ENCODE measurements at regions not wholly inside any gene's neighbourhood (a gene's known extent, or its start where the extent isn't known, plus 50 kb on each side); places are given as distances from the start of the nearest gene placed in this dataset.

- TF ChIP-seq CREB1 (IDR thresholded peaks at IDR 0.05; ENCODE audit: low read depth): no peak
- TF ChIP-seq REST (IDR thresholded peaks at IDR 0.05; ENCODE audit: low read depth): no peak
- no peak for TF ChIP-seq FOXM1 (IDR thresholded peaks at IDR 0.05; ENCODE audit: borderline replicate concordance, low read depth)
- no peak for TF ChIP-seq CEBPB (IDR thresholded peaks at IDR 0.05)
- TF ChIP-seq RAD21 (IDR thresholded peaks at IDR 0.05; ENCODE audit: low read depth): no peak
- TF ChIP-seq USF1 (IDR thresholded peaks at IDR 0.05): no peak
- no peak for TF ChIP-seq EP300 (IDR thresholded peaks at IDR 0.05; ENCODE audit: borderline replicate concordance)
- no peak for TF ChIP-seq MAX (IDR thresholded peaks at IDR 0.05)
- no peak for TF ChIP-seq TAF1 (IDR thresholded peaks at IDR 0.05; ENCODE audit: low read depth)
- no peak for TF ChIP-seq TCF12 (IDR thresholded peaks at IDR 0.05; ENCODE audit: low read depth)
- TF ChIP-seq ZBTB7A (IDR thresholded peaks at IDR 0.05; ENCODE audit: low read depth): no peak
- no peak for TF ChIP-seq EGR1 (IDR thresholded peaks at IDR 0.05)
These were observed 582.9 kb upstream of the RBFOX1 start for GRCh38 chr16:6749698-6750097.

Measured in Ishikawa (cell line).